B cell (primary cell): ENCODE measurements at regions not wholly inside any gene's neighbourhood (a gene's known extent, or its start where the extent isn't known, plus 50 kb on each side); places are given as distances from the start of the nearest gene placed in this dataset.
"Not testable (repeated sequence)": the region's sequence is repeated elsewhere in the genome, so short reads cannot be mapped to it uniquely, and the experiment has no call there.

Source experiments
- EZH2 ChIP-seq: IDR thresholded peaks from 2 replicates; pipeline ENCODE4 v1.6.1; 2012; ENCODE audit warnings: borderline replicate concordance, low read depth, mild to moderate bottlenecking, moderate library complexity, low read length; ENCODE audit not compliant: insufficient read depth, poor library complexity, severe bottlenecking
- TF ChIP-seq, protein P1 (sequence below): fragments of 200-600 bp; IDR thresholded peaks from one replicate; pipeline ENCODE4 v1.8.0; 2022; ENCODE audit warnings: antibody characterized with exemption, mild to moderate bottlenecking

DNA sequence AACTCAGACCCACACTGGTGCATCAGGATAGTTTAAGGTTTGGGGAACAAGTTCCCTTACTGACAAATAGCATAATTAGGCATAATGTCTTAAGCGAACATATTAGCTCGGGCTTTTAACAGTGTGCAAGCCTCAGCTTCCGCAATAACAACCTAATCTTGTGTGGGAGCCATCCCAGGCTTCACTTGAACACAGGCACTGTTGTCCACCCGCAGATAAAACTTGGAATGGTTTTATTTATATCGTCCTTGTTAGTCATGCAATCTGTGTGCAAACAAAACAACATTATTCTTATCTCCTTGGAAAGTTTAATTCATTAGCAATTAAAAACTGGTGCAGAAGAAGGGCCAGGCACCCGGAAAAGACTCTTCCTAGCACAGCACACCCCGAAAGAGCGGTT is 107.4 kb downstream of the LMO4 start:
- TF ChIP-seq, protein P1, sequence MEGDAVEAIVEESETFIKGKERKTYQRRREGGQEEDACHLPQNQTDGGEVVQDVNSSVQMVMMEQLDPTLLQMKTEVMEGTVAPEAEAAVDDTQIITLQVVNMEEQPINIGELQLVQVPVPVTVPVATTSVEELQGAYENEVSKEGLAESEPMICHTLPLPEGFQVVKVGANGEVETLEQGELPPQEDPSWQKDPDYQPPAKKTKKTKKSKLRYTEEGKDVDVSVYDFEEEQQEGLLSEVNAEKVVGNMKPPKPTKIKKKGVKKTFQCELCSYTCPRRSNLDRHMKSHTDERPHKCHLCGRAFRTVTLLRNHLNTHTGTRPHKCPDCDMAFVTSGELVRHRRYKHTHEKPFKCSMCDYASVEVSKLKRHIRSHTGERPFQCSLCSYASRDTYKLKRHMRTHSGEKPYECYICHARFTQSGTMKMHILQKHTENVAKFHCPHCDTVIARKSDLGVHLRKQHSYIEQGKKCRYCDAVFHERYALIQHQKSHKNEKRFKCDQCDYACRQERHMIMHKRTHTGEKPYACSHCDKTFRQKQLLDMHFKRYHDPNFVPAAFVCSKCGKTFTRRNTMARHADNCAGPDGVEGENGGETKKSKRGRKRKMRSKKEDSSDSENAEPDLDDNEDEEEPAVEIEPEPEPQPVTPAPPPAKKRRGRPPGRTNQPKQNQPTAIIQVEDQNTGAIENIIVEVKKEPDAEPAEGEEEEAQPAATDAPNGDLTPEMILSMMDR: not testable (repeated sequence)
- not testable (repeated sequence) for TF ChIP-seq EZH2
